ENCODE measurements at regions not wholly inside any gene's neighbourhood (a gene's known extent, or its start where the extent isn't known, plus 50 kb on each side); places are given as distances from the start of the nearest gene placed in this dataset.

- TF ChIP-seq CTCF (IDR thresholded peaks at IDR 0.05; ENCODE audit: low read depth, low read length, poor library complexity, severe bottlenecking) (no peak), EZH2phosphoT487 (IDR thresholded peaks at IDR 0.05; ENCODE audit: borderline replicate concordance, low read length) (no peak)
These were observed 241.6 kb upstream of the NOVA1 start for GRCh38 chr14:26839481-26839880.

Measured in DOHH2 (cell line).